Activated T-cell treated with anti-CD3 and anti-CD28 coated beads, Interleukin-2, amount 50 U/mL, for 24 hours (primary cell): ENCODE measurements at regions not wholly inside any gene's neighbourhood (a gene's known extent, or its start where the extent isn't known, plus 50 kb on each side); places are given as distances from the start of the nearest gene placed in this dataset.

Source experiments
- DNase-seq: peaks from one replicate; pipeline ENCODE4 v3.0.0-alpha.2; 2020
- H3K27ac Mint-ChIP-seq: 2 replicates; pipeline ENCODE4 v1.8.0; 2020; ENCODE audit warnings: mild to moderate bottlenecking, mixed read lengths
- H3K27me3 Mint-ChIP-seq: 2 replicates; pipeline ENCODE4 v1.8.0; 2020; ENCODE audit warnings: mixed read lengths
- H3K36me3 Mint-ChIP-seq: 2 replicates; pipeline ENCODE4 v1.8.0; 2020; ENCODE audit warnings: low read depth, mixed read lengths
- H3K4me1 Mint-ChIP-seq: 2 replicates; pipeline ENCODE4 v1.8.0; 2020; ENCODE audit warnings: low read depth, mixed read lengths
- H3K4me3 Mint-ChIP-seq: 2 replicates; pipeline ENCODE4 v1.8.0; 2020; ENCODE audit warnings: mild to moderate bottlenecking, moderate library complexity, mixed read lengths
- H3K9me3 Mint-ChIP-seq: 2 replicates; pipeline ENCODE4 v1.8.0; 2020; ENCODE audit warnings: mixed read lengths

DNA sequence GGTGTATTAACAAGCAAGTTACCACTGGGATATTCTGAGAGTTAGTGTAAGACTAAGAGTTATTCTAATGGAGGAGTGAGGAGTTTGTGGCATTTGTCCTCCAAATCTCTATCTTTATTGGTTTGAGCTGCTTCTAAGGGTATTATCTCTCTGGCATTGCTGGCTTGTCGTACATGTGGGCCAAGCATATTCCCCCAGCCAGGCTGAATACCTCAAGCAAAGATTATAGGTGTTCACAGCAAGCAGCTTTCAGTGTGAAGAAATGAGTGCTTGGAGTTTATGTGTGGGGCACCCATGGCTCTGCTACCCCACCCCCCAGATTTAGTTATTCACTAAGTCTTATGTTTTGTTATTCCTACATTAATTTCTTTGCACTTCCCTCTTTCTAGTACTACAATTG is 193.6 kb upstream of the FANCL start:
- Mint-ChIP-seq H3K27ac (no peak overlapping the region), H3K9me3 (no peaks in the 10 kb centered on the region), H3K27me3 (peaks cover 14% of the 10 kb centered on the region), H3K36me3 (no peaks in the 10 kb centered on the region), H3K4me3 (no peak overlapping the region), H3K4me1 (no peaks in the 10 kb centered on the region)
- no peak for DNase-seq

DNA sequence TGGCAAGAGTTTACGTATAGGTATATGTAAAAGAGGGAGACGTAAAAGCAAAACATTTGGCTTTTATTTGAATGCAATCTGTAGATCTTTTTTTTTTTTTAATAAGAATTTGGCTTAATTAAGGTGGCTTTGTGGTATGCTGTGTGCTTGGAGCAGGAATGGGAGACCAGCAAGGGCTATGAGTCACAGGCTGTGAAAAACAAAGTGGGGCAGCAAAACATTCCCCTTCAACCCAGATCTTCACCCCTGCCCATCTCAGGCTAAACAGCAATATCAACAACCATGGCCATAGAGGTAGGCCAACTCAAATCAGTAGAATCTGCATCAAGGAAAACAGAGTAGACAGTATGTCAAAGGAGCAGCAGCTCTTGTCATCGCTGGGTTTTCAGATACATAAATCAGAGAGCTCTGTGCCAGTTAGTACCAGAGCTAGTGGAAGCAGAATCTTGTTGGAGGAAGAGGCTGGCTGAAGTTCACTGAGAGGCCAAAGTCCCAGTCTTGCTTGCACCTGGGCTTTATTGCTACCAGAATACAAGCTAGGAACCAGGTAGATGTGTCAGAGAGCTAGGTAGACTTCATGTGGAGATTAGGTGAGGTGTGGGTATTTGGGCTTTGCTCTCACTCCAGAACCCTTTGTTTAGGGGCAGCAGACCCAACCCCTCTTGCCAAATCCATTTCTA is 191.5 kb upstream of the FANCL start:
- H3K4me3 Mint-ChIP-seq = no peak overlapping the region
- H3K27me3 Mint-ChIP-seq = peaks cover 29% of the 10 kb centered on the region
- H3K36me3 Mint-ChIP-seq = no peaks in the 10 kb centered on the region
- H3K27ac Mint-ChIP-seq = no peak overlapping the region
- H3K4me1 Mint-ChIP-seq = peaks cover 6% of the 10 kb centered on the region
- no peaks in the 10 kb centered on the region for H3K9me3 Mint-ChIP-seq
- DNase-seq = no peak

DNA sequence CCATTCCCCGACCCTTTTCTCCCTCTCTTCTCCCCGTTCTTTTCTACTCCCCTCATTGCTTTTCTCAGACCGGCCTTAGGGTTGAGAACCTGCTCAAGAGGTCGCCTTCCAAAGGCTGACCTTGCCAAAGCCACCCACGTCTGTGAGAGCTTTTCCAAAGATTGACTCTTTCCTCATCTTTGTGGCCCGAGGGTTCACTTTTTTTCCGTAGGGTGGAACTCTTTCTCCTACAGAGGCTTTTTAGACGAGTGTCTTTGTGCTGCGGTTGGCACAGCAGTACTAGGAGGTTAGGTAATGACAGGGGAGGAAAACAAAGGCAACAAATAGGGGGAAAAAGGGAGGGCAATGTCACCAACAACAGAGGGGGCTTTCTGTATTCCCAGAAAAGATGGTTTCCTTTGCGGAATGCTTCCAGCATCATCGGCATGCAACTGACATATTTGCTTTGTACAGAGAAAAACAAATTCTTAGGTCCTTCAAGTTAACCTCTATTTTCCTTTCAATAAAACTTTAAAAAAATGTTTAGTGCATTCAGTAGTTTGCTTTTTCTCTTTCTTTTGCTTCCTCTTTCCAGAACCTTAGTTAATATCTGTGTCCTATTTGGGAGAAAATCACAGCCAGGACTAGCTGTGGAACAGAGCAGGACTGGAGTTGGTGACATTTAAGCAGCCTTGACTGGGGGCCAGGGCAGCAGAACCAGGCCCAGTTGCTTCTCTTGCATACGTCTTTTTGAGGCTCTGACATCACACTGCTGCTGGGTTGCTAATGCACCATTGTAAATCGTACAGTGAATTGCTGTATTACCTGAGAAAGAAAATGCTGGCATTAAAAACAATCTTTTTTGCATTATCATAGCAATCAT is 188.1 kb upstream of the FANCL start:
- Mint-ChIP-seq H3K27ac (no peak overlapping the region), H3K27me3 (peaks cover 44% of the 10 kb centered on the region), H3K4me3 (peak overlapping the region; percentile 55), H3K36me3 (no peaks in the 10 kb centered on the region), H3K9me3 (no peaks in the 10 kb centered on the region), H3K4me1 (peaks cover 9% of the 10 kb centered on the region)
- no peak for DNase-seq

DNA sequence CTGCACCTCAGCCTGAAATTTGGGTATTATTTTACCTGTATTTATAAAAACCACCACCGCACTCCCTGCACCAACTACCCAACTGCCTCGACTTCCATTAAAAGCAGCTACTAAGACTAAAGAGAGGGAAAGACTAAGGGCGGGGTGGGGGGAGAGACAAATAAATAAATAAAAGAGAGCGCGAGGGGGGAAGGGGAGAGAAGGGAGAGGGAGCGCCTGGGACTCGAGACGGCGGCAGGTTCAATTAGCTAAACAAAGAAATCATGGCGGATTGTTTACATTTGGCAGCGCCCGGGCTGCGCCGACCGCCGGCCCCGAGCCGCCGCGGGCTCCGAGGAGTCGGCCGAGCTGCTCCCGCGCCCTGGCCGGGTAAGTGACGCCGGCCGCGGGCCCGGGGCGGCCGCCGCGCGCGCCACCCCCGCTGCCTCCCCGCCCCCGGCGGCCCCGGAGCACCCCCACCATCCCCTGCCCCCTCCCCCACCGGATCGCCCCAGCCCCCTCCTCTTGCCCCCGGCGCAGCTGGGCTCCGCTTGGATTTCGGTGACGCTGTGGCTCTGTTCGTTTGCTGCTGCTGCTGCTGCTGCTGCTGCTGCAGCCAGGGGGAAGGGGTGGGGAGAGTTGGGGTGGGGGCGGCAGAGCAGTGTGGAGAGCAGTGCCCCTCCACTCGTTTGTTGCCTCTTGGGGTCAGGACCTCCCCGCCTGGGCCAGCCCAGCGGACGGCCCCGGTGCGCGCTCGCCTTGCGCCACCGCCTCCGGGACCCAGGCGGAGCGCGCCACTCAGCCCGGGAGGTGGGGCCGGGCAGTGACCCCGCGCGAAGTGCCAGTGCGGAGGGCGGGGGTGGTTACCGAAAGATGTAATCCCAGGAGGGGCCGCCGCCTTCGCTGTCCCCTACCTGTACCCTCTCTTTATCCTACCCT is 187.2 kb upstream of the FANCL start:
- peaks cover 44% of the 10 kb centered on the region for H3K27me3 Mint-ChIP-seq
- no peak overlapping the region for H3K27ac Mint-ChIP-seq
- peak; percentile 29 for DNase-seq
- peaks cover 9% of the 10 kb centered on the region for H3K4me1 Mint-ChIP-seq
- no peaks in the 10 kb centered on the region for H3K36me3 Mint-ChIP-seq
- peak overlapping the region; percentile 65 for H3K4me3 Mint-ChIP-seq
- H3K9me3 Mint-ChIP-seq = no peaks in the 10 kb centered on the region

DNA sequence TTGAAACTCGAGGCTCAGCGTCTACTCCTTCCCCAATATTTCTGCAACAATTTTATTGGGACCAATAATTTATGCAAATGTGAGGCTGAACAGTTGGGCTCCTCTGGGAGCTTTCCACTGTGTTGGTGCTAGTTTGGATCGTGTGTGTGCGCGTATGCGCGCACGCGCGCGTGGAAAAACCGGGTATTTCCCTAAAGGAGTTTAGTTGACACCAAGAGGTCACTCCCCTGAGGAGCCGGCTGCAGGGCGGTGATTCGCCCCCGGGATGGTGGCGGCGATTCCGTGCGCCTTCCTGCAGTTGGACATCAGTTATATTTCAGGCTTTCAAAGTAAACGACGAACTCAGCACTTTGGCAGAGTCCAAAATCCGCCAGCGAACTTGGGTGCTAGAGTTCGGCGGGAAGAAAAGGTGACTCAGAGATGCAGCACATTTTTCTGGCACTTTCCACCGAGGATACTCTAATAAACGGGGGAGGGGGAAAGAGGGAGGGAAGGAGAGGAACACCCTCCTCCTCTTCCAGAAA is 186.5 kb upstream of the FANCL start:
- no peak overlapping the region for H3K27ac Mint-ChIP-seq
- H3K36me3 Mint-ChIP-seq = no peaks in the 10 kb centered on the region
- H3K4me1 Mint-ChIP-seq = peaks cover 9% of the 10 kb centered on the region
- DNase-seq = no peak
- peak overlapping the region; percentile 65 for H3K4me3 Mint-ChIP-seq
- peaks cover 44% of the 10 kb centered on the region for H3K27me3 Mint-ChIP-seq
- H3K9me3 Mint-ChIP-seq = no peaks in the 10 kb centered on the region

DNA sequence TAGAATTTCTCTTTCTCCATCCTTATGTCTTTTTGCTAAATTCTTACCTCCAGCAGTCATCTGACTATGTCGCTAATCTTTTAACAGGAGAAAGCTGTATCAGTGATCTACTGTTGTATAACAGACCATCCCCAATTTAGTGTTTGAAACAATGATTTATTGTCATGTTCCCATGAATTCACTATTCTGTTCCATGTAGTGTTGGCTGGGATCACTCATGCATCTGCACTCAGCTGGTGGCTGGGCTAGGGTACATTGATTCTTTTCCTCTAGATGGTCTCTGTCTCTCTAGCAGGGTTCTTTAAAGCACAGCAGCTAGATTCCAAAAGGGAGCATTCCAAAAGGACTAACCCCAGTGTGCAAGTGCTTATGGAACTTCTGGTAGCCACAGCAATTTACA is 184.2 kb upstream of the FANCL start:
- Mint-ChIP-seq H3K4me1 (peaks cover 9% of the 10 kb centered on the region), H3K4me3 (no peak overlapping the region), H3K27me3 (peaks cover 36% of the 10 kb centered on the region), H3K27ac (no peak overlapping the region), H3K36me3 (no peaks in the 10 kb centered on the region), H3K9me3 (no peaks in the 10 kb centered on the region)
- DNase-seq = no peak

DNA sequence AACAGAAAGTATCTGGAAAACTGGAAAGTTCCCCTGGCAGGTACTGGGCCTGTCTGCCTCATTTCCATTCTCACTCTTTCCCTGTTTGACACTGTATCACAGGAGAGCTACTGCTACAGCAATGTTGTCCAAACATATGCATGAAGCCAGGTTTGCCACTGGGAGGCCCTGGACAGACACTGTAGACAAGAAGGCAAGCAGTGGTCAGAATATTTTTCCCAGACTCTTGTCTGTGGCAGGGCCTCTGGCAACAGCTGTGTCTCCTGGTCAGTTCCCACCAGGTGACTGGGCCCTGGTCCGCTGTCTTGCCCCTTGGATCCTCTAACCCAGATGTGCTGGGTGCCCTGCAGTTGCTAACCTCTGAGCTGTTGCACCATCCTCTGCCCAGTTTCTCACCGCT is 178.9 kb upstream of the FANCL start:
- Mint-ChIP-seq H3K27ac (no peak overlapping the region), H3K27me3 (no peaks in the 10 kb centered on the region), H3K36me3 (no peaks in the 10 kb centered on the region), H3K4me3 (no peak overlapping the region), H3K9me3 (no peaks in the 10 kb centered on the region), H3K4me1 (no peaks in the 10 kb centered on the region)
- DNase-seq = no peak

DNA sequence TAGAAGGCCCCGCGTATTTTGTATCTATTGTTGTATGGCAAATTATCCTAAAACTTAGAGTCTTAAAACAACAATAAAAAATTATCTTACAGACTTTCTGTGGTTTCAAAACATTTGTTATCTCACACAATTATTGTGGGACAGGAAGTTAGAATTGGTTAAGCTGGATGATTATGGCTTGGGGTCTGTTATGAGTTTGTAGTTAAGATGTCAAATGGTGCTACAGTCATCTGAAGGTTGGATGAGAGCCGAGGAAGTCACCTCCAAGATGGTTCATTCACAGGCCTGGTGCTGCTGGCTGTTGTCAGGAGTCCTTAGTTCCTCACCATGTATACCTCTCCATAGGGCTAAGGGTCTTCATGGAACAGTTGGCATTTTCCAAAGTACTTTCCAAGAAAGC is 175.6 kb upstream of the FANCL start:
- Mint-ChIP-seq H3K27ac (no peak overlapping the region), H3K27me3 (no peaks in the 10 kb centered on the region), H3K36me3 (no peaks in the 10 kb centered on the region), H3K4me1 (no peaks in the 10 kb centered on the region), H3K4me3 (no peak overlapping the region), H3K9me3 (no peaks in the 10 kb centered on the region)
- no peak for DNase-seq

DNA sequence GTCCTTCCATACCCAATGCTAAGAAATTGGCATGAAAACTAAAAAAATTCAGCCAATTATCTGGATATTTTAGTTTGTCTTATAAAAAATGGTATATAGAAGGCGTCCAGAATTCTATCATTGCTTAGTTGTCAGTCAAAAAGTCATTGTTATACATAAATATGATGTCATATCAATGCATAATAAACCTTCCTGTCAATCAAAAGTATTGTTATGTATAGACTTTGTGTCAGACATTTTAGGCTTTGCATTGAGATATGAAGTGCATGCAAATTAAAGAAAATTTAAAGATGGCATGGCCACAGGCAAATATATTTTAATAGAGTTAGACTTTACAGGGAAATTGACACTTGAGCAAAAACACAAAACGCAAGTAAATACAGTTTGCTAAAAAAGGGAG is 173.4 kb upstream of the FANCL start:
- Mint-ChIP-seq H3K9me3 (no peaks in the 10 kb centered on the region), H3K27me3 (no peaks in the 10 kb centered on the region), H3K4me3 (no peak overlapping the region), H3K27ac (no peak overlapping the region), H3K4me1 (no peaks in the 10 kb centered on the region), H3K36me3 (no peaks in the 10 kb centered on the region)
- DNase-seq = no peak

DNA sequence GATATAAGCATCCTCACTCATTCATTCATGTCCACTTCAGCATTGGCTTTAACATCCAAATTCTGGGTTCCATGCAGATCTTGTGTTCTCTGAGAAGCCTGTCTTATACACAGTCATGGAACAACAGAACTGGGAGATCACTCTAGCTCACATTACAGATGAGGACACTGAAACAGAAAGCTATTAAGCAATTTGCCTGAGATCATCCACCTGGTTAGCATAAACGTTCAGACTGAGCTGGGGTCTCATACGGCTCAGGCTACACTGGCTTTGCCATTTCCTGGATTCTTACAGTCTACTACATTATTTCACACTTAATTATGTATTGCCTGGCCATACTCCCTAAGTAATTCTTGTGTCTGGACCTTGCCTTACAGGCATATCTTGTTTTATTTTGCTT is 169.4 kb upstream of the FANCL start:
- Mint-ChIP-seq H3K4me3 (no peak overlapping the region), H3K27ac (no peak overlapping the region), H3K27me3 (no peaks in the 10 kb centered on the region), H3K36me3 (no peaks in the 10 kb centered on the region), H3K9me3 (no peaks in the 10 kb centered on the region), H3K4me1 (no peaks in the 10 kb centered on the region)
- DNase-seq = no peak

DNA sequence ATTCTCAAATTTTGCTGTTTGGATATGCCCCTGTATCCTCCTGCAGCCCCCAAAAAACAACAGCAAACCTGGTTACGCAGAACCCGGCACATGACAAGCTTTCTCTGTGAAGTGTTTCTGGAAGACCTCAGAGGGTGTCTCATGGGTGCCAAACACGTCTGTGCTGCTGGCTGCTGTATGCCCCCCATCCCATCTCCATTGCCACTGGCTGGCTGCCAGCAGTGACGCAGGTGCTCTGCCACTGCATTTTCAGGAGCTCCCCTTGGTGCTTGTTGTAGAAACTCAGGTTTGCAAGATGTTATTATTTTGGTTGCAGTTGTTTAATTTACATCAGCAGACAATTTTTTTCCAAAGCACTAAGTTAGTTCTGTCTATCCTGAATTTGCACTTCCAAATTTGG is 166.4 kb upstream of the FANCL start:
- Mint-ChIP-seq H3K27ac (no peak overlapping the region), H3K4me1 (no peaks in the 10 kb centered on the region), H3K27me3 (no peaks in the 10 kb centered on the region), H3K4me3 (no peak overlapping the region), H3K9me3 (no peaks in the 10 kb centered on the region), H3K36me3 (no peaks in the 10 kb centered on the region)
- DNase-seq = no peak

DNA sequence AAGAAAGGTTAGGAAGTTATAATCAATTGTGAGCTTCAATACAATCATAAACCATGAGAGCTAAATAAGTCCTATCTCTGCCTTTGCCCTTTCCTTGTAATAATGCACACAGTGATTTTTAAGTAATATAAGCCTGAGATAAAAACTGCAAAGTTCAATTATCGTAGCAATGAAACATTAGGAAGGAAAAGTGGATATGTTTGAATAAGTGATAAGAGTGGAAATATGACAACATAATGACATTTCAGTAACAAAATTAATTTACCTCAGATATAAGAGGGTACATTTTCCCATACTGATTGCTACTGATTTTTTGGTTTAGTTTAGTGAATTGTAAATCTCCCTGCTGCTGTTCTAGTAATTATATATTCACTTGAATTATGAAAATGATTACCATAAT is 164.2 kb upstream of the FANCL start:
- no peak overlapping the region for H3K4me3 Mint-ChIP-seq
- no peaks in the 10 kb centered on the region for H3K36me3 Mint-ChIP-seq
- H3K9me3 Mint-ChIP-seq = no peaks in the 10 kb centered on the region
- H3K27ac Mint-ChIP-seq = no peak overlapping the region
- no peaks in the 10 kb centered on the region for H3K4me1 Mint-ChIP-seq
- DNase-seq = no peak
- no peaks in the 10 kb centered on the region for H3K27me3 Mint-ChIP-seq

DNA sequence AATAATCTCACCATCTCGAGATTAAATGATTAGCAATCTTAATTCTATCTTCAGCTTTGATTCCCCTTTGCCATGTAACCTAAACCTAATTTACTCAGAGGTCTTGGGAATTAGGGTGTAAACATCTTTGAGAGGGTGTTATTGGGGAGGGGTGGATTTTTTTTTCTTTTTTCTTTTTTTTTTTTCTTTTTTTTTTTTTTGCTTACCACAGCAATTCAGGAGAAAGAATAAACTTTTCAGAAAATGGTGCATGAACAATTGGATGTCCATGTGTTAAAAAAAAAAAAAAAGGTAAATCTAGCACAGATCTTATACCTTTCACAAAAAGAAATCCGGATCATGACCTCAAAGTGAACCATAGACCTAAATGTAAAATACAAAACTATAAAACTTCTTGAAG is 160.8 kb upstream of the FANCL start:
- Mint-ChIP-seq H3K36me3 (no peaks in the 10 kb centered on the region), H3K9me3 (no peaks in the 10 kb centered on the region), H3K27ac (no peak overlapping the region), H3K4me1 (no peaks in the 10 kb centered on the region), H3K4me3 (no peak overlapping the region), H3K27me3 (no peaks in the 10 kb centered on the region)
- no peak for DNase-seq

DNA sequence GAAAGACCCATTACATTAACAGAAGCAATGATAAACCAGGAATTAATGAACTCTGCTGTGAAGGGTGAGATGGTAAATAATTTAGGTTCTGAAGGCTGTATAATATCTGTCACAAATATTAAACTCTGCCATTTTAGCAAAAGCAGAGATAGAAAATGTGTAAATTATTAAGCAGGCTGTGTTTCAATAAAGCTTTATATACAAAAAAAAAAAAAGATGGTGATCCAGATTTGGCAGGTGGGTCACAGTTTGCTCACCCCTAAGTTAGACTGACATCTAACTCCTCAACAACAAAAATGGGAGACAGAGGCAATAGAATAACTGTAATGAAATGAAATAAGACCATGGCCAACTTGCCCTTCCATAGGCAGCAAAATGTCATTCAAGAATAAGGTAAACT is 157.3 kb upstream of the FANCL start:
- Mint-ChIP-seq H3K9me3 (no peaks in the 10 kb centered on the region), H3K27ac (no peak overlapping the region), H3K36me3 (no peaks in the 10 kb centered on the region), H3K4me3 (no peak overlapping the region), H3K27me3 (no peaks in the 10 kb centered on the region), H3K4me1 (no peaks in the 10 kb centered on the region)
- DNase-seq = no peak
